Hematopoietic multipotent progenitor cell treated with erythropoietin and hydrocortisone succinate and interleukin-3 and kit ligand, for 17 days (in vitro differentiated cells): ENCODE measurements at regions not wholly inside any gene's neighbourhood (a gene's known extent, or its start where the extent isn't known, plus 50 kb on each side); places are given as distances from the start of the nearest gene placed in this dataset.

Experiments
- DNase-seq: peaks from one replicate; pipeline ENCODE4 v3.0.0-alpha.2; 2015; ENCODE audit warnings: low spot score

DNA sequence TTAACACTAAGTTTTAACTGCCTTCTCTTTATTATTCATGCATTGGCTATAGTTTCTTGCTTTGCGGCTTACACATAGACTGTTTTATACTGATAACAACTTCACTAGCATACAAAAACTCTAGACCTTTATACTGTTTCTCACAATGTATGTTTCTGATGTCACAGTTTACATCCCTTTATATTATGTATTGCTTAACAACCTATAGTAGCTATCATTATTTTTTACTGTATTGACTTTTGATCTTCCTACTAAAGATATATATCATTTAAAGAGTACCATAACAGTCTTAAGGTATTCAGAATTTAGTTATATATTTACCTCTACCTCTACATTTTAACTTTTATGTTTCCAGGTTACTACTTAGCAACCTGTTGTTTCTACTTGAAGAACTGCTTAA lies 543.3 kb upstream of the ARGLU1 start:
- no peak for DNase-seq

DNA sequence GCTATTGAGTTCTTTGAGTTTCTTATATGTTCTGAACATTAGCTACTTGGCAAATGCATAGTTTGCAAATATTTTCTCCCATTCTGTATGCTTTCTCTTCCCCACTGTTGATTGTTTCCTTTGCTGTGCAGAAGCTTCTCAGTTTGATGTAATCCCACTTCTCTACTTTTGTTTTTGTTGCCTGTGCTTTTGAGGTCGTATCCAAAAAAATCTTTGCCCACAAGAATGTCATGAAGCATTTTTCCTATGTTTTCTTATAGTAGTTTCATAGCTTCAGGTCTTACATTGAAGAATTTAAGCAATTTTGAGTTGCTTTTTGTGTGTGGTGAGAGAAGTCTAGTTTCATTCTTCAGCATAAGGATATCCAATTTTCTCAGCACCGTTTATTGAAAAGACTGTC lies 536.7 kb upstream of the ARGLU1 start:
- DNase-seq = no peak

DNA sequence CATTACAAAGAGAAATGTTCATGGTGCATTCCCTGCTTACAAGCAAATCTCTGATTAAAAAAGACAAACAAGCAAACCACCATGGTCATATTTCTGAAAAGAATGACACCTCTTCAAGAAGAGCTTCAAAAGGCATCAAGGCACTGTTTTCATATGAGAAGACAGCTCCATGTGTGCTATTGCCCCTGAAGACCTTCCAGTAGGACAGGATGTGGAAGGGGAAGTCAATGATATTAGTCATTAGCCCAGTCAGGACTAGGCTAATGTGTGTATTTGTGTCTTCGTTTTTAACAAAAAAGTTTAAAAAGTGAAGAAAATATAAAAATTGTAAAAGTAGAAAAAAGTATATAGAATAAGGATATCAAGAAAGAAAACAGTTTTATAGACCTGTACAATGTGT lies 534.7 kb upstream of the ARGLU1 start:
- no peak for DNase-seq

DNA sequence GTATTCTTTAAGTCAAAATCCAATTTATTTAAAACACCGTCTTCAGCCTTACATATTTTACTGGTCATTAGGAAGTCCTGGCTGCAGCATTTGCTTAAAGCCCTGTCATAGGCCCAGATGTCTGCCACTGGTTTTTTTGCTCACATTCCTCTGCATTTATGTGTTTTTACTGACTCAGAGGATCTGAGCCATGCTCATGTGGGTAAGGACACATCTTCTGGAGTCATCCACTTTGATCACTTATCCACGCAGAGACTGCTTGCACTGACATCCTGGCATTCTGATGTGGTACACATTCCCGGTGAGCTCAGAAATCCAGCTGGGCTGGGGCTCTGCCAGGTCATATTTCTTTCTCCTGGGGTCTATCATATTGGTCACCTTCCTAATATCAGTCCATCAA lies 531.7 kb upstream of the ARGLU1 start:
- DNase-seq = no peak

DNA sequence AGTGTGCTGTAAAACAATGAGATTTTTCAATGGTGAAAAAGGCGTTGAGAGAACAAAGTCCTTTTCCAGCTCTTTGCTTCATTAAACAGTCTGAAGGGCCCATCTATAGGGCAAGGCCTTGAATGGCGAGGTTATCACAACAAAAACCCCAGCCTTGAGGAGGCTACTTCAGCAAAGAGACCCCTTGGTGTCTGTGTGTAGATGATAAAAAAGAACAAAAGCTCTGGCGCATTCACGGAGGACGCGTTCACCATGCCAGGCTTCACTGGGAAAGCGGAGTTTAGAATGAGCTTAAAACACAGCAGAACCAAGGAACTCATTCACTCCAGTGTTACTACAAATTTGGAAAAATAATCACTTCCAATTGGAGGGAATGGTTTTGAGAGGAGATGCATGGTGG lies 530.0 kb upstream of the ARGLU1 start:
- DNase-seq = no peak

DNA sequence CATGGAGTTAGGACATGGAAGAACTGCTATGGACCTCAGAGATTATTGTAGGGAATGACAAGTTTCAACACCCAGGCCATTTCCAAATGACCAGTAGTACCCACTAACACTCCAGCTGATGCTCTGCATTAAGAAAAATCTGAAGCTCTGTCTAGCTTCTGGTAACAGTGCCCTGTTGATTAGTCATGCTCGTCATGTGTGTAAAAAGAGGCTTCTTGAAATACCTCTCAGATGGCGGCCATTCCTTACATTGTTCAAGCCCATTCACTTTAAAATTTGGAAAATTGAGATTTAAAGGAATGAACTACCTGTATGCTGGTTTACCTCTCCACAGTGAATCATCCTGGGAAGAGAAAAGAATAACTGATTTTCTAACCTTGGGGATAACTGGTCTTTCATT lies 527.9 kb upstream of the ARGLU1 start:
- no peak for DNase-seq

DNA sequence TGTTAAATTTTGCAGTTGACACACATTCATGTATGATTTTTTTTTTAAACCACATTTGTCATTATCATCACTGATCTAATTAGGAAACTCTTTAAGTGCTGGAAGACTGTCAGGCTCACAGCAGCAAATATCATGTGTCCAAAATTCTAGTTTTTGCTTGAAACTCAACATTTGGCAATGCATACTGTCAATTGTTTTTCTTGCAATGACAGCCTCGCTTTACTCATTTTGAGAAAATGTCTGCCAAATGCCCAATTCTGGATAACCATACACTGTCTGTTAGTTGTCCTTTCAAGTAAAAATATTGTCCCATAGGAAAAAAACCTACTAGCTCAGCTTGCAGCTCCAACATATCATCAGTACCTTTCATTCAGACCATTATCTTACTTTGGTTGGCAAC lies 523.9 kb upstream of the ARGLU1 start:
- DNase-seq = no peak

DNA sequence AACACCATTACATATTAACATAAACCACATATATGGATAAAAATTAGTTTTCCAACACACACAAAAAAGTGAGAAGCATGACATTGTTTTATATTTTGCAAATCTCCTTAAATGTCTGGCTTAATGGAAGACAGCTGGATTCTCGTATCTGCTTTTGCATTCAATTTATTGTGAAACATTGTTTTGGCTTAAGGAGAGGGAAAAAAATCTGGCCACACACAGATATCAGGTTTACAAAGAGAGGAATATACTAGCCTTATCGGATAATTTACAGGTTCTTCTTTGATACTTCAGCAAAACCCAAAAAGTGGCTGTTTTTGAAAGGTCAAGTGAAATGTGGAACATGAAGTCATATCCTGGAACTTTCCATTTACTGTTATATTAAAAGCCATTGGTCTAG lies 523.5 kb upstream of the ARGLU1 start:
- no peak for DNase-seq

DNA sequence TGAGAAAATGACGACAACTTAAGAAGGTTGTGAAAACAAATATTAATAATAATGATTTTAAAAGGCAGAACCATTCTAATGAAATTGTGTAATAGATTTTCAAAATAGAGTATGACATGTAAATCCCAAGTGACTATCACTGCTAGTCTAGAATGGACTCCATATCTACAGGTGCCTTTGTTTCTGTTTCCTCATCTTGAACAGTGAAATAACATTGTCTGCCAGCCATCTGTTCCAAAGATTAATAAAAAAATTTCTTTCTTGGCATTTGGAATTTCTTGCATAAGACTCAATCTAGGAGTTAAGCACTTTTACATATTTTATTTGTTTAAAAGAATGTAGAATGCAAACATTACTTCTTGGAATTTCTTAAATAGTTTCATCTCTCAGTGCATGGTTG lies 520.1 kb upstream of the ARGLU1 start:
- DNase-seq = no peak

DNA sequence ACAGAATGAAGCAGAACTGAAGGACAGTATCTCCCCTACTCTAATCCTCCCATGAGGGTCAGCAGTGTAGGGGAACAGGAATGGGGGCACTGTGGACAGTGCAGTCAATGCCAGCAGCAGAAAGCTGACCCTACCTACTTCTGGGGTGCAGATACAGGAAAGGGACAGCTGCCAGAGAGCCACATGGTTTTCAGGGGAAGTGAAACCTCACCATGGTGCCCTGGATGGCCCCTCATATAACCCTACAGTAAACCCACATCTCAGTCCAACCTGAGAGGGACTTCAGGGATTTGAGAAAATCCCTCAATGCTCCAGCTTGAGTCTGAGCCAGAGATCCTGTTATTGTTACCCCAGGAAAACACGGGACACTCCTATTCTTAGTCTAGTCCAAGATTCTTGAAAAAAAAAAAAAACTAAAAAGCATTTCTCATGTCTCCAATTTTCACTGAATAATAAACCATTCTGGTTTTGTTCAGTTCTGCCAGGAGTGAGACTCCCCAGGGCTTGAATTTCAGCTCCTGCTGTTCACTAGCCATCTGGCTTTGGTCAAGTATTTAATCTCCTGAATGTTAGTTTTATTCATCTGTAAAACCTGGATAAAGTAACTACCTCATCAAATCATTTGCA lies 511.6 kb upstream of the ARGLU1 start:
- no peak for DNase-seq

DNA sequence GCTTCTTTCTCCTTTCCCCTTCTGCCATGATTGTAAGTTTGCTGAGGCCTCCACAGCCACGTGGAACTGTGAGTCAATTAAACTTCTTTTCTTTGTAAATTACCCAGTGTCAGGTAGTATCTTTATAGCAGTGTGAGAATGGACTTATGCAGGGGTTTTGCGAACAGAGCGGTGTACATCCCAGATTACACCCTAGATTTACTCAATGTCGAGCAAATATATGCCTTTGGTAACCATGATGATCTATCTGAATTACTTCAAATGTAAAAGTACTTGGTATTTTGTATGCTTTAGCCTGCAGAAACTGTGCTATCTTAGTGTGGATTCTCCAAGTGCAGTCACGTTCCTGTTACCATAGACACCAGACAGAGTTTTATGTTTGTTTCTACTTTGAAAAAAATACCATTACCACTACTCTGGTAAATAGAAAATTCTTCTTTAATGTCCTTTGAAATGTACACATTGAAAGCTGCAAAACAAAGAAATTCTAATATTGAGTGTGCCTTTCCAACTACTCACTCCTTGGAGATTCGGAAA lies 510.4 kb upstream of the ARGLU1 start:
- DNase-seq = no peak

DNA sequence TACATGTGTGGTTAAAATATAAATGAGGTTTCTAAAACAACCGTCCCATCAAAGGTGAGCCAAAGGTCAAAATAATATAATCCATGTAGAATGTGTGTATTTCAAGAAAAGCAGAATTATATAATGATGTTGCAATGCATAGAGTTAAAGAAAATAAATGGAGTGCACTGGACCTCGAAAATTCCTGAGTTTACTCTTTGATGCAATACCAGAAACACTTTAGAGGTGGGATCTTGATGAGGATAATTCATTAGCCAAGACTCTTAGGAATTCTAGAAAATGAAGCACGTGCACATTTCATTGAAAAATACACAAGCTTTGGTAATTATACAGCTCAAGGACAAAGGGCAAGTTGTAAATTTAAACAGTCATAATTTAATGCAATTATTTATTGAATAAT lies 508.9 kb upstream of the ARGLU1 start:
- no peak for DNase-seq

DNA sequence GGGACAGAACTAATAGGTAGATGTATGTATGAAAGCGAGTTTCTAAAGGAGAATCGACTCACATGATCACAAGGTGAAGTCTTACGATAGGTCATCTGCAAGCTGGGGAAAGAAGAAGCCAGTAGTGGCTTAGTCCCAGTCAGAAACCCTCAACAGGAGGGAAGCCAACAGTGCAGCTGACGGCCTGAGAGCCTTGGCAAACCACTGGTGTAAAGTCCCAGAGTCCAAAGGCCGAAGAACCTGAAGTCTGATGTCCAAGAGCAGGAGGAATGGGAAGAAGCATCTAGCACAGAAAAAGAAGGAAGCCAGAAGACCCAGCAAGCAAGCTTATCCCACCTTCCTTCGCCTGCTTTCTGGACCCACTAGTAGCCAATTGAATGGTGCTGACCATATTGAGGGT lies 507.6 kb upstream of the ARGLU1 start:
- DNase-seq = no peak

DNA sequence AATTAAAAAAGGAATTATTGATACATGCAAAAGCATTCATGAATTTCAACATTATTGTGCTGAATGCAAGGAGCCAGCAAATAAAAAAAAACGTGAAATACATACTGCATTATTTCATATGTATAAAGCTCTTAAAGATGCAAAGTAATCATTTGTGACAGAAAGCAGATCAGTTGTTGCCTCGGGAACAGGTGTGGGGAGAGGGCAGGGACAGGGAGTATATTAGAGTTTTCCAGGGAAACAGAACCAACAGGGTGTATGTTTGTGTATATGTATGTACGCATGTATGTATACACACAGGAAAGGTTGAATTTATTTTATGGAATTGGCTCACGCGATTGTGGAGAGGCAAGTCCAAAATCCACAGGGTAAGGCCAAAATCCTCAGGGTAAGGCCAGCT lies 502.9 kb upstream of the ARGLU1 start:
- no peak for DNase-seq

DNA sequence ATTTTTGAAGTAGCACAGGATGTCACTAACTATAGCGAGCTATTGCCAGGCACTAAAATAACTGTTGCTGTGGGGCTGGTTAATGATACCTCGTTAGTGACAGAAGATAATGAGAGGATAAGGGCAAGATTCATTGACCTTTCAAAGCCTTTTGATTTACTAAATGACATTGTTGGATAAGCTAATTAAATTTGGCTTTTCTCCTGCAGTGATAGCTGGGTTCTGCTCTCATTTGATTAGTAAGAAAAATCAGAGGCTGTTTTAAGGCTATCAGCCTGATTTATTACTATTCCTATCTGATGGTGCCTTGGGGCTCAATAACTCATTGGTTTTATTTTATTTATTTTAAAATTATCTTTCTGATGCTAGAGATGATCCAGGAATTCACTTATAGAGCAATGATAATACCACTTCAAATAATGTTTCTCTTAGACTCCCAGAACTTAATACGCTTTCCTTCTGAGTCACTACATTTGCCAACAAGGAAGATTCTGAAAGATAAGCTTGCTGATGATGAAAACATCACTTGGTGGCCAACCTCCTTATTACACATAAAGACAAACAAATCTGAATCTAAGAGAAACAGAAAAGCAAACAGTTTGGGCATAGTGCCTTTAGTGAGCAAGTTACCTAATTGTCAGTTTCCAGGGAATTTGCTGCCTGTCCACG lies 501.3 kb upstream of the ARGLU1 start:
- no peak for DNase-seq

DNA sequence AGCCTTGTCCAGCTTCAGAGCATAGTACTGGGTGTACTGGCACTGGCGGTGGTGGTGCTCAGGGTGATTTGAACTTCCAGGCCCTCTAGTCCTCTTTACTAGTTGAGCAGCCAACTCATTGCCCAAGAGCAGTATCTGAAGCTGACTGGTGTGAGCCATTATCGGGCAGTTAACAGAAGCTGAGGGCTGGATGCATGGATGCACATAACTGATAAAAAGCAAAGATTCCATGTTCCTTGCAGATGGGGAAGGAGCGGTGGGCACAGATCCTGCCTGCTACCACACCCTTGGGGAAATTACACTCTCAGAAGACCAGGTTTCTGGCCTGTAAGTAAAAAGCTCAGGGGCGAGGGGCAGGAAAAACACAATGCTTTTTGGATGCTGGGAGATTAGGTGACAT lies 499.4 kb upstream of the ARGLU1 start:
- no peak for DNase-seq

DNA sequence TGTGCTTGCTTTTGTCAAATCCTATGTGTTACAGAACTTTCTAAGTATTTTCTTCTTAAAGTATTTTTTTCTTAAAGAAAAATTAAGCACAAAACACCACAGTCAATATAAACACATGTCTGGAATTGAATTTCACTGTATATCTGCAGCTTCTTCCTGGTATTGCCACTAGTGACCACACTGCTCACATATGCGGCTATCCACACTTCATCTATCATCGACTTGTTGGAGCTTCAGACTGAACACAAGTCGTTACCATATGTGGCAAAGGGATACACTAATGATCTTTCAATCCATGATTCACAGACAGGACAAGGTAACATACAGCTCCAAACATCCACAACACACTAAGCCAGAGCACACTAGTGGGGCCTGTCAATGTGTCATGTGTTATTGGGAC lies 498.4 kb upstream of the ARGLU1 start:
- no peak for DNase-seq

DNA sequence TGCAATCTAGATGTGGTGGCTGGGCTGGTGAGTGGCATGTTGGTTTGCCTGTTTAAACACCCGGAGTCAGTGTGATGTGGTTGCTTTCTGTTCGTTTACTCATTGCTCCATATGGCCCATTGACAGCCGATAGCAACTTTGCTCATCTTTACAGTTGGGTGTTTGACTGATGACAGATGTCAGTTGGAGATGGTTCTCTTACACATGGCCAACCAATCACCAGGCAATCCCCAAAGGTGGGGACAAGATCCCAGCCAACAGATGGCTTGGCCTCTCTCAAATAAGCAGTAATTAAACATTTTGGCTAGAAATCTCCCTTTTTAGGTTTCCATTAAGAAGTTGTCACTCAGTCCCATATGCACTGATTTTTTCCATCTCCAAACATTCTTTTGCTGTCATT lies 497.1 kb upstream of the ARGLU1 start:
- no peak for DNase-seq

DNA sequence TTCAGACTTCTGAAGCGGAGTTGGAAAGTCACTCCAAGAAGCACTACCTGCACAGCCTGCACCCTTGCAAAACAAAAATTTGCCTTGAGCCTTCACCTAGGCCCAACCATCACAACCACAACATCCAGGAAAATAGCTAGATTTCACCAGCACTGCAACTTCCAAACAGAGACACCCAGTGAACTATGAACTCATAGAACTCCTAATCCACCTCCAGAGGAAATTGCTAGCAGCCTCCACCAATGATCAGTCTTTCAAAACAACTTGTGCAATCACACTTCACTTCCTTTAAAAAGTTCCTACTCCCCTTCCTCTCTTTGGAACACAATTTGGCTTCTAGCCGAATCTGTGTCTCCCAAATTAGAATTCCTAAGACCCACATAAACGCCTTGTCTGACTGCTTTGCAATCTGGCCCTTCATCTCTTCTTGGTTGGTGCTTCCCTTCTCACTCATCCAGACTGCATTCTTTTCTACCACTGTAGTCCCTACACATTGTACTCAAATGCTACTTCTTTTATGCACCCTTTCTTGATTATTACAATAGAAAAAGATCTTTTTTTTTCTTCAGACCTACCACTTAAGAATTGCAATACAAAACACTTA lies 489.2 kb upstream of the ARGLU1 start:
- DNase-seq = no peak

DNA sequence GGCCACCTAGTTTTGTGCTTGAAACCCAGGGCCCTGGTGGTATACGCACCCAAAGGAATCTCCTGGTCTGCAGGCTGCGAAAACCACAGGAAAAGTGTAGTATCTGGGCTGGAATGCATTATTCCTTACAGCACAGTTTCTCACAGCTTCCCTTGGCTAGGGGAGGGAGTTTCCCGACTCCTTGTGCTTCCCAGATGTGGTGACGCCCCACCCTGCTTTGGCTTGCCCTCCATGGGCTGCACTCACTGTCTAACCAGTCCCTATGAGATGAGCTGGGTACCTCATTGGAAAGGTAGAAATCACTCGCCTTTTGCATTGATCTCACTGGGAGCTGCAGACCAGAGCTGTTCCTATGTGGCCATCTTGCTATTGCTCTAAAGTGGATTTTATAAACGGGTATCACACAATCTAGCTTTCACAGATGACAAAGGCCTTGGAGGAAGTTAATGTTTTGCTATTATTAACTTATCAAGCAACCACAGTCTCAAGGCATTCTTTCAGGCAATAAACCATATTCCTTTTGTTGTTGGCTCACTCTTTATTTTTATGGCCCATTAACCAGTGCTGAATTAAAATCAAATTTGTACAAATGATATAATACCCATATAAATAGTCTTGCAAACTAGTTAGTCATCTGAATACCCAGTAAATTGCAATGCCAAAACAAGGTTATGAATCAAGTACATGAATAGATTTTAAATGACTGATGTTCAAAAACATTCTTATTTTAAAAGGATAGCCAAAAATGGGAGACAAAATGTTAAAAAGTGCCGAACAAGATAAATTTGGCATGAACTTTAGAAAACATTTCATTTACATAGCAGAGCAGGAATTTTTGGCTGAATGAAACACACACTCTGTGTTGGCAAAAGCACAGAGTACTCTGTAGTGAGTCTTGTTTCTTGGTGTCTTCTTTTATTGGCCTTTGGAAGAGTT lies 475.4 kb upstream of the ARGLU1 start:
- DNase-seq = no peak

DNA sequence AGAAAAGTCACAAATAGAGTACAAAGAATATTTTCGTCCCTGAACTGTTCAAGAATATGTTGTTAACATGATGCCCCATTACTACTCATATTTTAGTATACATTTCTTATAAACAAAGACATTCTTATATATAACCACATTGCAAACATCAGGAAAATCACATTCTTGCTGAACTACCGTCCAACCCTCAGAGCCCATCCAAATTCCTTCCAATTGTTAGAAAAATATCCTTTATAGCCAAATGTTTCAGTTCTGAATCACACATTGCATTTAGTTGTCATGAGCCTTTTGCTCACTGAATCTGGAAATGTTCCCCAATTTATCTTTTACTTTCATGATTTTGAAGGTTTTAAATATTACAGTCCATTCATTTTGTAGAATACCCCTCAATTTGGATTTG lies 467.8 kb upstream of the ARGLU1 start:
- no peak for DNase-seq

DNA sequence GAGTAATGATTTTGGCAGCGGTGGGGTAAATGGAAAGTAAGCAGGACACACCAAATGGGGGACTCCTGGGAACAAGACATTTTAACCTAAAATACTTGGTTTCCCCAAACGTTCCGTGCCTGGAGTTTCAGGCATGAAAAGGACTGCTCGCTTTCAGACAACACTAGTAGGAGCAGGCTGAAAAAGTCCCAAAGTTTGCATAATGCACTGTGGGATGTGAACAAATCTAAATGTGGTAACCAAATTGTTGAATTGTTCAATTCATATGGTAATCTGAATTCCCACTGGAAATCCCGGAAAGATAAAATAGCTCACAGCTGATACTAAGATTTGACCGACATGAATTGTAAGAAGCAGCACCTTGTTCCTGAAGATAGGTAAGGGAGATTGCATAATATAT lies 467.2 kb upstream of the ARGLU1 start:
- no peak for DNase-seq
